Lower leg skin (tissue), 4 donors: ENCODE measurements at regions not wholly inside any gene's neighbourhood (a gene's known extent, or its start where the extent isn't known, plus 50 kb on each side); places are given as distances from the start of the nearest gene placed in this dataset.

Experiments
- DNase-seq, 2 donors: peaks; one replicate each; pipeline ENCODE4 v3.0.0-alpha.2; 2019; ENCODE audit warnings: low spot score in 2 of 2
- H3K4me3 ChIP-seq: fragments of 200-600 bp; sonication (generic); 2 replicates; pipeline ENCODE4 v1.5.1; 2017; ENCODE audit warnings: mild to moderate bottlenecking, low read depth; ENCODE audit not compliant: poor library complexity, severe bottlenecking
- CTCF ChIP-seq, 3 donors: fragments of 450-650 bp; IDR thresholded peaks; one replicate each; pipeline ENCODE4 v1.5.1; 2016; ENCODE audit warnings: antibody characterized with exemption in 3 of 3, mild to moderate bottlenecking in 3 of 3, moderate library complexity in 2 of 3
- POLR2A ChIP-seq, 2 donors: fragments of 450-650 bp; IDR thresholded peaks; one replicate each; pipeline ENCODE4 v1.6.1; 2016 to 2017; ENCODE audit warnings: antibody characterized with exemption in 2 of 2, mild to moderate bottlenecking in 1 of 2, moderate library complexity in 1 of 2
- WGBS, 2 donors: methylation state at CpG; one replicate each; pipeline ENCODE4 v1.1.5; 2018; 5-methylcytosine and 5-hydroxymethylcytosine counted together
- intact Hi-C: fragments of 100-400 bp; cut with DNase I; formaldehyde crosslinking; loops from one replicate; pipeline ENCODE4 v1.15.0; 2023; ENCODE audit warnings: low total_unique reads

DNA sequence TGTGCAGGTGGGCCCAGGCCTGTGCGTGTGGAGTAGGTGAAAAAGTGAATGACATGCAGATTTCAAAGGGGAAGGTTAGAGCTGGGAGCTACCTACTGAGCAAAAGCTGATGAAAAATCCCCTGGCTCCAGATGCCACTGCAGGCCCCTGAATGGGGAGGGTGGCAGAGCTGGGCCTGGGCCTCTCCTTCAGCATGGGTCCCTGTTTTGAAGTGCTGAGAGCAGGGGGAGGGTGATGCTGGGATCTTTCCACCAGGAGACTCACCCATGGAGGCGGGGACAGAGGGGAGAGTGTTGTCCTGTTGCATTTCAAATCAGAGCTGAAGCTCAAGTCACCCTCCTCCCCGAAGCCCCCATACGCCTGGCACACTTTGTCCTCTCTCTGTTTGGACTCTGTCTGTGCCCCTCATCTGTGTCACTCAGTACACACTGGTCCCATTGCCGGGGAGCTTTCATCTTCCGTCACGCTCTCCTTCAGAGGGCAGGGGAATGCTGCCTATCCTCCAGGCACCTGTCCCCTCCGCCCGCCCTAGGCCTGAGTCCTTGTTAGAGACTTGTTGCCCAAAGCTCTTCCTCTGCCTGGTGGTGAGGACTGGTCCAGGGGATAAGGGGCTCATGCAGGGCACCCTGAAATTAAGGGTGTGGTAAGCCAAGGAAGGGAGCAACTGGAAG is 206.6 kb downstream of the HAUS1 start:
- DNase-seq: peak in 1 of 2 donors; percentile 65
- intact Hi-C loops: no loop called here
- 81 to 87% methylated on average over 9 of the region's 9 CpGs for WGBS, 2 donors
- no peak for TF ChIP-seq POLR2A (IDR thresholded peaks at IDR 0.05)
- no peak for TF ChIP-seq CTCF (IDR thresholded peaks at IDR 0.05)
- no peak overlapping the region for H3K4me3 ChIP-seq

DNA sequence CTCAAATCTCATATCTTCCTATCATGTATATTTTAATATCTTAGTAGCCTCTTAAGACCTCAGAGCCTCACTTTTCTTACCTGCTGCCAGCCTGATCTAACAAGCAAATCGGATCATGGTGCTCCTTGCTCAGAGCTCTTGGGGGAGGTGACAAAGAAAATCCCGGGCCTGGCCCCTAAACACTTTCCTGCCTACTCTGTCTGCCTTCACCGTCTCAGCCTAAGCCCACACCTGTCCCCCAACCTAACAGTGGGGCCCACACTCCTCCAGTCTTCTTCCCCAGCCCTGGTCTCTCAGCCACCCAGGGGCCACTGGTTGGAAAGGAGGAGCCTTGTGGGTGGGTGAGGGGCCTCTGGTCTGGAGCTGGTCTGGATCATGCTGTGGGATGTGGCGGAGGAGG is 207.3 kb downstream of the HAUS1 start:
- no peak for DNase-seq
- WGBS, 2 donors: 84 to 87% methylated on average over 4 of the region's 4 CpGs
- TF ChIP-seq CTCF (IDR thresholded peaks at IDR 0.05): no peak
- no peak for TF ChIP-seq POLR2A (IDR thresholded peaks at IDR 0.05)
- H3K4me3 ChIP-seq: no peak overlapping the region
- intact Hi-C loops: no loop called here

- 75 to 76% methylated on average over 6 of the region's 6 CpGs for WGBS, 2 donors
Observed at GRCh38 chr18:46312221-46312620, 208.0 kb downstream of the HAUS1 start.

GRCh38 chr18:46313521-46313920 is 209.3 kb downstream of the HAUS1 start:
- TF ChIP-seq CTCF (IDR thresholded peaks at IDR 0.05) (no peak), POLR2A (IDR thresholded peaks at IDR 0.05) (no peak)
- DNase-seq: peak in 1 of 2 donors; percentile 78
- intact Hi-C loops: no loop called here
- 84 to 87% methylated on average over 6 of the region's 6 CpGs for WGBS, 2 donors
- H3K4me3 ChIP-seq: no peak overlapping the region

More at GRCh38 chr18:46312221-46312620, 208.0 kb downstream of the HAUS1 start:
- no peak overlapping the region for H3K4me3 ChIP-seq
- TF ChIP-seq CTCF (IDR thresholded peaks at IDR 0.05) (no peak), POLR2A (IDR thresholded peaks at IDR 0.05) (no peak)
- no peak for DNase-seq
- intact Hi-C loops: no loop called here

DNA sequence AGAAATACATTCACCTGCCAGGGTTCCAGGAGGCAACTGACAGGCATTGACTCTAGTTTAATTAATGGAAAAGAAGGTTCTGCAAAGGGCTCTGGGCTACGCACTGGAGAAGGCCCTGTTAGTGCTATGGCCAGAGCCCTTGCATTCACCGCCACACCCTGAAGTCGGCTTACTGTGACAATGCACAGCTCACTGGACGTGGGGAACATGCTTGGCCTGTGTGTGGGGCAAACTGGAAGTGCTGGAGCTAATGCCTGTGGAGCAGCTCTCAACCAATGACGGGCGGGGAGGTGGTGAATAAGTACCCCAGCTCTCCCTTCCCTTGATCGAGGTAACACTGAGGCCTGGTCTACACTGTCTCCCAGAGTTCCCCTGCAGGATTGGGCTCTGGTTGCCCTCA is 209.8 kb downstream of the HAUS1 start:
- intact Hi-C loops: no loop called here
- 92 to 95% methylated on average over 7 of the region's 7 CpGs for WGBS, 2 donors
- DNase-seq: peak in 1 of 2 donors; percentile 42
- TF ChIP-seq CTCF (IDR thresholded peaks at IDR 0.05): no peak
- TF ChIP-seq POLR2A (IDR thresholded peaks at IDR 0.05): no peak
- H3K4me3 ChIP-seq: no peak overlapping the region

- WGBS, 2 donors: 77 to 85% methylated on average over 1 to 2 of the region's 2 CpGs
Observed at GRCh38 chr18:46315161-46315560, 211.0 kb downstream of the HAUS1 start.

More at GRCh38 chr18:46315161-46315560, 211.0 kb downstream of the HAUS1 start:
- H3K4me3 ChIP-seq: no peak overlapping the region
- TF ChIP-seq POLR2A (IDR thresholded peaks at IDR 0.05) (no peak), CTCF (IDR thresholded peaks at IDR 0.05) (no peak)
- intact Hi-C loops: no loop called here
- no peak for DNase-seq
